Kidney tubule cell (primary cell): ENCODE measurements at regions not wholly inside any gene's neighbourhood (a gene's known extent, or its start where the extent isn't known, plus 50 kb on each side); places are given as distances from the start of the nearest gene placed in this dataset.

Experiments used
- DNase-seq: peaks from one replicate; pipeline ENCODE4 v3.0.0-alpha.2; 2018; ENCODE audit warnings: low spot score

DNA sequence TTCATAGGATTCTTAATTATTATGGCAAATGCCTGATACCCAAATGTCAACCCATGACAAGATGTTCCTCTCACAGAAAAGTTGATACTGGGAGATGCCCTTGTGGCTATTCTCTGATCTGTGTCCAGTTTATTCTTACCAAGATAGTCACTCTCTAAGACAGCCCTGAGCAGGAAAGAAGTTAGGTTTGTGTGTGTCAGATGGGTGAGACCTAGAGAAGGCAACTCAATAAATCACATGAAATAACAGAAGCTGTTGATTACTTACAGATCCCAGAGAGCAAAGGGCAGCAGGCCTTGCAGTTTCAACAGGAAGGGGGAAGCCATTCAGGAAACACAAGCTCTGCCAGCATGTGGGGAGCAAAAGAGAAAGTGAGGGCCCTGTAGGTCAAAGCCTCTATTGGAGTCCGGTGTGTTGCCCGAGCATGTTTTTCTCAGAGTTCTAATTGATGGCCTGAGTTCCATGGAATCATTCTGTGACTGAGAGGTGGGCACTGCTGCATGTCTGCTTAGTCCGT, 1193.7 kb upstream of the CDH18 start:
- no peak for DNase-seq

DNA sequence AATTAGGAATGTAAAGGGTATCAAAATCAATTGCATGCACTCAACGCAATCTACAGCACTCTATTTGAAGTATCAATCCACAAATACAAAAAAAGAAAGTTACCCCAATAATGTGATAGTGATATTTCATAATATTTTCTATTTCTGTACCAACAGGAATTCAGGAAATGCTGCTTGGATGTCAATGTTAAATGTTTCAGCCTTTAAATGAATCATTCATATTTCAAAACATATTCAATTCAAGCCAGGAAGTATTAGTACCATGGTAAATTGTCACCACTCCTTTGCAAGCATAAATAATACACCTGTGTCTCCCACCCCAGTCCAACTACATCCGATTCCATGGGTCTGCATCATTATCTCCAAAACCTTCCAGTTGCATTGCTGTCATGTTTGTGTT, 1185.5 kb upstream of the CDH18 start:
- DNase-seq: no peak

DNA sequence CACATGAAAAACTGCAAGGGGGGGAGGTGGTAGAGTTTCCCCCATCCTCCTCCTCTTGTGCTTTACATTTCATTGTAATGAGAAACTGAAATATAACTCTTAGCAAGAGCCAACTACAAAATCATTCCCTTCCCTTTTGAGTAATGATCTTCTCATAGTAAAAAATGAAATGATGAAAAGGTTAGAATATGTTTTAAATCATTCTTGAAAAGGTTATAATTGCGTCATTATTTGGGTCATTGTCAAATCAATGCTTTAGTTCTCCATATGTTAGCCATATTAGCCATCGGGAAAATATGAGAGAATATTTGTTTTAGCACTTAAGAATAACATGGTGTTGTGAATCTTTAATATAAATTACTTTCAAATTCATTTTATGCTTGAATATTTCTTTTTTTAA, 1185.0 kb upstream of the CDH18 start:
- no peak for DNase-seq

DNA sequence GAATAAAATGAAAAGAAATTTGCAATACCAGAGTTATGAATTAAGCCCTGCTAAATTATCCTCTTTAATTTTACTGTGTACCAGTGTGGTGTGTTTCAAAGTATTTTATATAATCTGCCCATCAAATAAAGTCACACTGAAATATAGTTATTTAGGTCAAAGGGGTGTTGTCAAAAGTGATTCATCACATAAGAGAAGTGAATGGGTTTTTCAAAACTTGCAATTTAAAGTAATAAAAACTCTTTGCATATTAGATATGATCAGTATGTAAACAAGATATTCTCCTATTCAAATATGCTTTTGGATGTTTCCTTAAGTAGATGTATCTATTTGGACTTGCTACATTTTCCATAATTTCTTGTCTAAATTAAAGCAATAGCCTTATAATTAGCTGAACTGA, 1183.0 kb upstream of the CDH18 start:
- no peak for DNase-seq

DNA sequence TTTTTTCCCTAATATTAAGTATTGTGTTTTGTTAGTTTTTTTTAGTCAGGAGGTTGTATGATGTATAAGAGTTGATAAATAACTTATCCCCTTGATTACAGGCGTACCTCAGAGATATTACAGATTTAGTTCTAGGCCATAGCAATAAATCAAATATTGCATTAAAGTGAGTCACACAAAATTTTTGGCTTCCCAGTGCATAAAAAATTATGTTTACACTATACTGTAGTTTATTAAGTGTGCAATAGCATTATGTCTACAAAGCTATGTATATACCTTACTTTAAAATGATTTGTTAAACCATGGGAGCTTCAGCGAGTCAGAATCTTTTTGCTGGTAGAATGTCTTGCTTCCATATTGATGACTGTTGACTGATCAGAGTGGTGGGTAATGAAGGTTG, 1180.6 kb upstream of the CDH18 start:
- no peak for DNase-seq

DNA sequence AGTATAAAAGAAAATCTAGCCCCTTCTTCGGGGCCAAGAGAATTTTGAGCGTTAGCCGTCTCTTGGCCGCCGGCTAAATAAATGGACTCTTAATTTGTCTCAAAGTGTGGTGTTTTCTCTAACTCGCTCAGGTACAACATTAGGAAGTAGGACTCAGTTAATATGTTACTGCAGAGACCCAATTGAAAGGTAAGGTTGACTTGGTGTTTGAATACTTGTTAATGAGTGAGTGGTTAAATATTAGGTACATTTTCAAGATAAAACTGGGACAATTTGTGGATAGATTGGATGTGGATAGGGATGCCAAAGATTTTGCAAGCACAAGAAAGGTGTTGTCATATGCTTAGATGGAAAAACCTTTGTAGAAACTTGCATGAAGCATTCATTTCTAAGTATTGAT, 1177.3 kb upstream of the CDH18 start:
- DNase-seq: peak; percentile 6

DNA sequence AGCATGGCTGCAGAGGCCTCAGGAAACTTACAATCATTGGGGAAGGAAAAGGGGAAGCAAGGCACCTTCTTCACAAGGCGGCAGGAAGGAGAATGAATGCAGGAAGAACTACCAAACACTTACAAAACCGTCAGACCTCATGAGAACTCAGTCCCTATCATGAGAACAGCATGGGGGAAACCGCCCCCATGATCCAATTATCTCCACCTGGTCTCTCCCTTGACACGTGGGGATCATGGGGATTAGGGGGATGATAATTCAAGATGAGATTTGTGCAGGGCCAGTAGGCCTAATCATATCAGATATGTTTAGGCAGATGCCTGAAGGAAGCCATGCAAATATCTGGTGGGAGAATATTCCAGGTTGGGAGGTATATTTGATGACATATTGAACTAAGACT, 1176.4 kb upstream of the CDH18 start:
- DNase-seq: no peak

DNA sequence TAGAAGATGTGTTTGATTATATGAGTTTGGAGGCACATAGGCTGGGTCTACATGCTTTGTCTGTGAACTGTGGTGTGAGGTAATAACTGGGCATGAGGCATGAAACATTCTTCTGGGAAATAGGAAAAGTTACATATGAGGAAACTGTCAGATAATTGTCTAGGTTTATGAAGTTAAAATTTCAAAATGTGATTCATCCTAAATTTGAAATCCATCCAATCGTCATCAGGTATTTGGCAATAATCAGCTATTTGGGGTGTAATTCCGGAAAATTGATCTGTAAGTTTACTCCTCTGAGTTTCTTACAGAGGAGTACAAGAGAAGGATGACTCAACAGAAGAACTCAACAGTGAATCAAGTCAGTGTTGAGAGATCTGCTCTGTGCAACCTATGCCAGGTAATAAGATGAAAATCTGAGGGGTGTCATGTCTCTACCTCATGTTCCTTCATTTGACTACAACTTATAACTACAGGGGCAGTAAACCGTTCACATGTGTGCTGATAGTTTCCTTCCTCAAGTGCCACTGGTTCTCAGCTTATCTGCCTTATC, 1171.6 kb upstream of the CDH18 start:
- no peak for DNase-seq

DNA sequence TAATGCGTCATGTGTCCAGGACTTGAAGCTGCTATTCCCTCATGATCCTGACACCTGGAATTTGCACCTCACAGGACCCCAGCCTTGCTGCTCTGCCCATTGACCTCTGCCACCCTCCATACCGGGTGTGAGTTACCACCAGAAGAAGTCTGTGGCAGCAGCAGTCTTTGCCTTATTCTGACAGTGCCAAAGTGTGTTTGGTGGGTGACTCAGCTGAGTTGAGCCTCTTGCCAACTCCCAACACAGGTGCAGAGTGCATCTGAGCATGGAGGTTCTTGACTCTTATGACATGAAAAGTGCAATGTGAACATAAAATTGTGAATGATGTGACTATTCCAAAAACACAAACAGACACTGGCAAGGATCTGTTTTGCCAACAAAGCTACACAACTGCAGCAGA, 1166.5 kb upstream of the CDH18 start:
- peak; percentile 42 for DNase-seq

DNA sequence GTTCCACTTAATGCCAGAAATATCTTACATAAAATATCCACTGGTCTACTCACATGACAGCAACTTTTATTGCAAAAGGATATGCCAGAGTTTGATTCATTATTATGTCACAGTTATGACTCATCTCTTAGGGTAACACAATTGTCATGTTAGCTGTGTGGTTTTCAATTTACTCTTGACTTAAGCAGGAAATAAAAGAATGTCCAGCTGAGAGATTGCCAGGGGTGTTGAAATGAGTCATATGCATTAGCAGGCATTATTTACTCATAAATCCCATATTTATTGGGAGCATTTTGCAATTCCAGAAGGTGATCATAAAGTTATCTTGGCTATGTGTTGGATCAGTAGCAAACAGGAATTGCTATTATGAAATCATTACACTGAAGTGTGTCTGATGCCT, 1164.6 kb upstream of the CDH18 start:
- DNase-seq: peak; percentile 93

DNA sequence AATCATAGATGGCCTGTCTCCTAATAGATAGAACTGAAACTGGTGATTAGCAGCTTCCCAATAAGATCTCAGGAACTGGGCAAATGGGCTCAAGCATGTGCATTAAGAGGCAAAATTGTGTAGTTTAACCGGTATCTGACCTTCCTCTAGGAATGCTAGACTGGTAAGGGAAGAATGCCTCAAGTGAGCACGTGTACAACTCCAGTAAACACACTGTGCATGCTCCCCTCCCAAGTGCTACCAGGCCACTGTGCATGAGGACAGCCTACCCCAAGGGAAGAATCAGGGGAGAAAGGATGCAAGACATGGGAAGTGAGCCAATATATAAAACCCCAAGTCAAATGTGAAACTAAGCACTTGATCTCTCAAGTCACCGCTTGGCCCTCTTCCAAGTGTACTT, 1157.4 kb upstream of the CDH18 start:
- DNase-seq: peak; percentile 1

DNA sequence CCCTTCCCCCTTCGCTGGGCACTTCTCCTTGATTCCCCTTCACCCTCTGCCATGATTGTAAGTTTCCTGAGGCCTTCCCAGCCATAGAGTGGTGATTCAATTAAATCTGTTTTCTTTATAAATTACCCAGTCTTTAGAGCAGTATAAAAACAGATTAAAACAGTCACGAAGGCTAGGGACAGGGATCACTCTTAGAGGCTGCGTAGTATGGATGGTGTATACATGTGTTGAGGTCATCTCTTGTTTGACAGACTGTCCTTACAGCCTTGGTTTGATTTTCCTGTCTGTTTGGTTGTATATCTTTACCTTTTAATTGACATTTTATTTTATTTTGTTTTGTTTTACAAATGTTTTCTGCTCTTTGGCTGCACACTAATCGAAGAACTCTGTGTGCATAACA, 1155.7 kb upstream of the CDH18 start:
- no peak for DNase-seq

DNA sequence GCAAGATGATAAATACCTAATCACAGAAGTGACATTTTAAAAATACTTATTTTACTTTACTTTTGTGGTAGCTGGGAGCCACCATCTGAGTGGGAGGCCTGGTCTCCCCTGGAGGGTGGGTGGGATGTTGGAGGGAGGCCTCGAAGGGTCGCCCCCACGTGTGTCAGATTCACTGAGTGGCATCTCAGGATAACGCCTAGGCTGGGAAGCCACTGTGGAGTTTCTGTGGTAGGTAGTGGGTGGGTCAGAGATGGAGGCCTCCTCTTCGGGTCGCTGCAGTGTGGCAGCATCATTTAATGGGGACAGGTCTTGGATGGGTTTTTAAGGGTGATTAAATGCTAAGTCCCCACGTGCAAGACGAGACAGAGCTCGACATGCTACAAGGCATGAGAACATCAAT, 1154.8 kb upstream of the CDH18 start:
- no peak for DNase-seq

DNA sequence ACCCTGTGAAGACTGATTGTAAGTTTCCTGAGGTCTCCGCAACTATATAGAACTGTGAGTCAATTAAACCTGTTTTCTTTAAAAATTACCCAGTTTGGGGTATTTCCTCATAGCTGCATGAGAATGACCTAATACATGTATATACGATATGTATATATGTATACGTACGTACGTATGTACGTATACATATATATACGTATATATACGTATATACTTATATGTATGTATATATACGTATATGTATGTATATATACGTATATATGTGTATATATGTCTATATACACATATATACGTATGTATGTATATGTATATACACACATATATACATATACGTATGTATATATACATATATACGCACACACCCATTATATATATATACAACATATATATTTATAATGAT, 1153.0 kb upstream of the CDH18 start:
- no peak for DNase-seq

DNA sequence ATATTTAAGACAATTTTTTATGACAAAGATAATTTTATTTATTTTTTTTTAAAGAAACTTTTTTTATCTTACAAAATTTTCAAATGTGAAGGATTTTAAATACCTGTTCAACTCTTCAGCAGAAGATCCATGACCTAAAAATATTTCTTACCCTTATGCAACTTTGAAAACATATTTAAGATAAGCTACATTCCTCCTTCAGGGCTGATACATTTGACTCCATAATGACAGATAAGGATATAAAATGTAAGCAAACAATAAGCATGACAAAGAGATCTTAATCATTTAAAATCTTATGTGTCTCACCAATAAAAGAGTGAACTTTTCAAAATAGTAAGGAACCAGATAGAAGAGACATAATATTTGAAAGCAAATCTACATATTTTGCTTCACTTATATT, 1138.2 kb upstream of the CDH18 start:
- DNase-seq: no peak

DNA sequence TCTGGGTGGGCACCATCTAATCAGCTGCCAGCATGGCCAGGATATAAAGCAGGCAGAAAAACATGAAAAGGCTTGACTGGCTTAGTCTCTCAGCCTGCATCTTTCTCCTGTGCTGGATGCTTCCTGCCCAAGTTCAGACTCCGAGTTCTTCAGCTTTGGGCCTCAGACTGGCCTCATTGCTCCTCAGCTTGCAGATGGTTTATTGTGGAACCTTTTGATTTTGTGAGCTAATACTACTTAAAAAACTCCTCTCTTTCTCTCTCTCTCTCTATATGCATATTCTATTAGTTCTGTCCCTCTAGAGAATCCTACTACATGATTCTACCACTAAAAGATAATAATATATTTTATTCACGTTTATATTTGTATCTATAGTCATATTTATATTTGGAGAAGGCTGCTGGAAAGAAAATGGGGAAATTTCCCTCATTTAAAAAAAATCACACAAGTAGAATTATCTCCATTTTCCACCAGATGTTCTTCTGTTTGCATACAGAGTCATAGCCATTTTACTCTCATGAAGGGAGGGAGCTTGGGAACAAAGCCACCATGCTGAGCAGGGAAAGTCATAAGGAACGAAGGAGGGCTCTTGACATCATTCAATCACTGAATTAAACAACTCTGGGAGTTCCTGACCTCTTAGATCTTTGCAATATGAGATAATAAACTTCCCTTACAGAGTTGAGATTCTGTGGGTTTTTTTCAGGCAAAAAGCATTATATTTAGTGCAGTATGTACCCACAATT, 1137.4 kb upstream of the CDH18 start:
- no peak for DNase-seq

DNA sequence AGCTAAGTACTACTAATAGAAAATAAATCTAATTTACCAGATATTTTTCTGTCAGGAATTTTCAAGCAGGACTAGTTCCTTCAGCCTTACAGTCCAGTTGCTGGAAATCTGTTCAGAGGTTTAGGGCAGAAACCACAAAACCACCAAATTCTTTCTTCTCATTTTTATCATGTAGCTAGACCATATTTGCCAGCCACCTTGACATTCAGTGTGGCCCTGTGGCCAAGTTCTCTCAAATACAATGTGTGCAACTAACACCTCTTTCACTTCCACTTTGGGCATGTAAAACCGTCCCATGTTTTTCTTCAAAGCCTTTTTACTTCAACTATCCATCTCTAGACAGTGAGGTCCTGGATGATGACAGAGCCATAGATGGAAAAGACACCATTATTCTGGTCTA, 1133.2 kb upstream of the CDH18 start:
- DNase-seq: no peak

DNA sequence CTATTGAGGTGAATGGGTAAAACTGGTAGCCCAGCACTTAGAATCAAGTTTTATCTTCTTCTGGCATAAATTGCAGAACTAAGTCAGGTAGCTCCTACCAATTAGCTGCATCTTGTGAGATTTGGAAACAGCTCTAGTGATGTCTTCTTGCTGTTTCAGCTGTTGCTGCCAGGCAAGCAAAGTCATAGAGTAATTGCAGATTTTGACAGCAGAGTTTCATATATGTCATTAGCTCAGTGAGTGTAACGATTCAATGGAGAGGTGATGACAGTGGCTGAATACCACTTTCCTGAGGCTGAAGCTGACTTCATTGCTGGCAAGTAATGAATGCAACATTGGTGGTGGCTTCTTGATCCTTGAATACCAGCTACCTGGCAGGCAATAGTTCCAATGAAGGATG, 1109.7 kb upstream of the CDH18 start:
- DNase-seq: no peak

DNA sequence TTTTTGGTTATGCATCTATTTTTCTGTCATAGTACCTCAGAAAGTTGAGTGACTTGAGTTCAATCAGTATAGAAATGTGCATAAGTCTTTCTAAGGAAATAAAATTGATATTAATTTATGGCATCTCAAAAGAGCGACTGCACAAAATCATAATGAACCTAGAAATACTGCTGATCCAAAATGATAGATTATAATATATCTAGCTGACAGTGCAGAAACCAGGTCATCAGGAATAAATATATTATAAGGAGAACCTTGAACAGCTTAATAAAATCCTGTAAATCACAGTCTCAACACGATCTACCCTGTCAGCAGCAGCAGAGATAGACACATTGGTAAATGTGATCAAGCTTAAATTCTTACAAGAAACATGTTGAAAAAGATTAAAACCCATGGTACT, 1106.6 kb upstream of the CDH18 start:
- DNase-seq: no peak

DNA sequence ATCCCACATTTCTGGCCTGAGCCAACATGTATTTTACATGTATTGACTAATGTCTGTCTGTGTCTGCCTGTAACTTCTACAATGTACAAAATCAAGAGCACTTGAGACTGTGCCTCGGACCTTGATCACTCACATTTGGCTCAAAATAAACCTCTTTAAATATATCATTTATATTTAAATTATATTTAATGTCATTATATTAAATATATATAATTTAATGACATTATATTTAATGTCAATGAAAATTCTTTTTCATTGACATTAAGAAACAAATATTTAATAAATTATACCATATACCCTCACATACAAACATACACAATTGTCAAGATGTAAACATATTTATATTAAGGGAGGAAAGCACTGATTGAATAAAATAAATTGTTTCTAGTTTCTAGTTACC, 1099.8 kb upstream of the CDH18 start:
- no peak for DNase-seq

DNA sequence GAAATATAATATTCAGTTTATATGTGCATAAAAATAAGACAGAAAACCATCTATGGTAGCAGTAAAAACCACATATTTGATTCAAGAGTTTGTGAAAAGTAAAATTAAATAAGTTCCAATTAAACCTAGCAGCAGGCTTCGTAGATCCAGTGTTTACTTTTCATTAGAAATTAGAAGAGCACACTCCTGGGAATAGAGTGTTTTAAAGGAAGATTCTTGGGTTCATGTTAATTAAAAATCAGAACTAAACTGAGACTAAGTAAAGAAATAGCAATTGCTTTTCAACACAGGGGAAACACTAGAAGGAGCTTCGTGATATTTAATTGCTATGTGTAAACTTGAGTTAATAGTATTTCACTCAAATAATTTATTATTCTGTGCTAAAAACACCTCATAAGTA, 1097.8 kb upstream of the CDH18 start:
- no peak for DNase-seq

DNA sequence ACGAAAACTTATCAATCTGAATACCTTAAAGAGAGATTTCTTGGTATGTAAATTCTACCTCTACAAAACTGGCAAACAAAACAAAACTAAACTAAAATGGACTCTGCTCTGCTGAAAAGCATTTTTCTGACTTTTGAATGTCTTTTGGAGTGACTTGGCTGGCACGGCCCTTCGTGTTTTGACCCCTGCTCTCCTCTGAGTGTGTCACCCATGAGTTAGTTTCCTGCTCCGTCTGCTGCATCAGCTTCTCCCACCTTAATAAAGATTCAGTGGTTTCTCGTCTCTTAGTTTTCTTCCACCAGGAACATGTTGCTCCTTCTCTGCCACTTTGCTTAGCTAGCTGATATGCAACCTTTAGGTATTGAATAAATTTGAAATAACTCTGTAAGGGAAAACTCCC, 1084.0 kb upstream of the CDH18 start:
- DNase-seq: no peak

DNA sequence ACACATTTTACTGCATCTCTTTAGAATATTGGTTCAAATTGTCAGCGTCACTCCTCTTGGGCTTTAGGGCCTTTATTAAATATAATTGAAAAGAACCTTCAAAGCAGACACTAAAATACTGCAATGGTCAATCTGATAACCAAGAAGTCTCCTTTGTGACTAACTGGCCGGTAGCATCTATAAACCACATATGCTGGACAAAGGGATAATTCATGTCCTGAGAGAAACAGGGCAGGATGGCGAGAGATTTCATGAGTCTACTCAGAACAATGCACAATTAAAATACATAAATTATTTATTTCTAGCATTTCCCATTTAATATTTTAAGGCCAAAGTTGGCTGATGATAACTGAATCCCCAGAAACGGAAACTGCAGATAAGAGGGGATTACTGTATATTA, 1083.4 kb upstream of the CDH18 start:
- no peak for DNase-seq

DNA sequence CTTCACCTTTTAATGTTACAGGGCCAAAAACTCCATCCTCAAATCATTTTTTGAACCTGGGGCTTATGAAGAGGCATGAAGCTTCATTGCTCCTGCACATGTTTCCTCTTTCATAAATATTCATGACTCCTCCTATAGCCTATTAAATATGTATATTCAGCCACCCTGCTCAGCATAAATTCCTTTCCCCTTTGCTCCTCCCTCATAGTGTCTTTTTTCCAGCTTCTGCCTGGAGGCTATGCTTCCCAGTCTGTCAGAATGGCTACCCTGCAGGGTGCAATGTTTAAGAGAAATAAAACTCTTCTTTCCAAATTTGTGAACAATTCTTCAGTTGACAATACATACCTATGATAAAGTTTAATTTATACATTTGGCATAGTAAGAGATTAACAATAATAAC, 1082.9 kb upstream of the CDH18 start:
- DNase-seq: no peak
